Stimulated activated CD4-positive, alpha-beta T cell treated with anti-CD3 and anti-CD28 coated beads, Interleukin-15, amount 100 ng/mL, for 24 hours (primary cell): ENCODE measurements at regions not wholly inside any gene's neighbourhood (a gene's known extent, or its start where the extent isn't known, plus 50 kb on each side); places are given as distances from the start of the nearest gene placed in this dataset.

Experiments
- DNase-seq: peaks from one replicate; pipeline ENCODE4 v3.0.0-alpha.2; 2020

DNA sequence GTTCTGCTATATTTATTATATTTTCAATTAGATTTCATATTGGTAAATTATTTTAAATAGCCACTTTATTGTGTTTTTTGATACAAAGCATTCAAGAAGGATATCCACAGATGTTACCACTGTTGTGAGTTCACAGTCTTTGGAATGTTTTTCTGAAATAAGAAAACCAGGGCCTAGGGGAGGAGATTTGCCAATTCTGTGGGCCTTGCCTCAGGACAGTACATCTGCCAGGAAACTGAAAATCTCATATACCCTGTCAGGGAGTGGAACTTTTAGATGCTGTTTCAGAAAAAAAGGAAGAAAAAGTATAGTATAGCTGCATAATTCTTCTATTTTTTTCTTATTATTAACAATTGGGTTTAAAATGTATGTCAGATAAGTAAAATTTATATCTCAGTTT, 995.9 kb upstream of the ADGRB3 start:
- DNase-seq = no peak

DNA sequence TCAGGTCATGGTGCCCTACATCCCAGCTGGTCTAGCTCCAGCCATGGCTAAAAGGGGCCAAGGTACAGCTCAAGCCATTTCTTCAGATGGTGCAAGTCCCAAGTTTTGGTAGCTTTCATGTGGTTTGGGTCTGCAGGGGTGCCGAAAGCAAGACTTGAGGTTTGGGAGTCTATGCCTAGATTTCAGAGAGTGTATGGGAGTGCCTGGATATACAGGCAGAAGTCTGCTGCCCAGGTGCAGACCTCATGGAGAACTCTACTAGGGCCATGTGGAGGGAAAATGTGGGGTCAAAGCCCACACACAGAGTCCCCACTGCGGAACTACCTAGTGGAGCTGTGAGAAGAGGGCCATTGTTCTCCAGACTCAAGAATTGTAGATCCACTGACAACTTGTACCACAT, 1000.9 kb upstream of the ADGRB3 start:
- no peak for DNase-seq

DNA sequence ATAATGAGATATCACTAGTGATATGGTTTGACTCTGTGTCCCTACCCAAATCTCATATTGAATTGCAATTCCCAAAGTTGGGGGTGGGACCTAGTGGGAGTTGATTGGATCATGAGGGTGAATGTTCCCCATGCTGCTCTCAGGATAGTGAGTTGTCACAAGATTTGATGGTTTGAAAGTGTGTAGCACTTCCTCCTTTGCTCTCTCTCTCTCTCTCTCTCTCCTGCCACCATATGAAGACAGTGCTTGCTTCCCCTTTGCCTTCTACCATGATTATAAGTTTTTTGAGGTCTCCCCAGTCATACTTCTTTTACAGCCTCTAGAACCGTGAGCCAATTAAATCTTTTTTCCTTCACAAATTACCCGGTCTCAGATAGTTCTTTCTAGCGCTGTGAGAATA, 1002.0 kb upstream of the ADGRB3 start:
- DNase-seq = no peak

DNA sequence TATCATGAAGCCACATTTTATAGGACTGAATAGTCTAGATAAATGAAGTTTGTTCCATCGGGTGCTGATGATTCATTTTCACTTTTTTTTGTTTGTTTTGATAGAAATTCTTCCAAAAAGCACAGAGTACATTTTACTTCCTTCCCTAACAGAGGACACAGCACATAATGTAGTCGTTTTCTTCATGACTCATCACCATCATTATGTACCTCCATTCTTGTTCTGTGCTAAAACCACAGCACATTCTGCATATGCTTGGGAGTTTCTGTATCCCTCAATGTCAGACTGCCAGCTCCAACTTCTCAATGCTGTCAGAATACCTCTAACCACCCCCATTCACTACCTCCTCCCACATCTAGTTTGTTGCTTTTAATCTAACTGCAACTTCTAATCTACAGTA, 1004.9 kb upstream of the ADGRB3 start:
- DNase-seq = no peak

DNA sequence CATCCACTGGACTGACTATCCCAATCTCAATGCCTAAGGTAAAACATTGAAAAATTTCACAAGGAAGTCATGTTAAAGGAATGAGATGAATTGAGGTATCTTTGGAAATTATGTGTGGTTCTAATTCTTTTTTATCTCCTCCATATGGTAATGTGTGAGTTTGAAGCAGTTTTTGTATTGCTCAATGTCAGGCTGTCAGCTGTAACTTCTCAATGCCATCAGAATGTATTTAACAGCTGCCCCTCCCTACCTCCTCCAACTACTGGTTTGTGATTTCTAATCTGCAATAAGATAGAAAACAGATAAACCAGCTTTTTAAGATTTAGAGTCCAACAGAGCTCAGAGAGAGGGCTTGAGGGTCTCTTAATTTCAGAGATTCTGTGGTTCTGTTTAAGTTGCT, 1005.8 kb upstream of the ADGRB3 start:
- DNase-seq = no peak

DNA sequence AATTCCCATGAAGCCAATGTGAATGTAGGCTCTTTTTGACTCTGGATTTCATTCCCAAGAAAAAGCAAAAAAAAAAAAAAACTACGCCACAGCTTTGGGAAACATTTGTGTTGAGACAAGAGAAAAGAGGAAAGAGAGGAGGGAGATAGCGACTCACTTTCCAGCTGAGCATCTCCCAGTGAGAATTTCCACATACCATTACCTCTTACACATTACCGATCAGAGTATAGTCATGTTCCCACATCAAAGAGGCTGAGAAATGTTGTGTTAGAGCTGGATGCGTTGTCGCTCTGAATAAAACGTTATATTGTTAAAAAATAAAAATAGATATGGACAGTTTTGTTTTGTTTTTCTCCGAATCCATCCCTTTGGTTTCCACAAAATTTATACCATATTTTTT, 1019.3 kb upstream of the ADGRB3 start:
- DNase-seq = no peak

DNA sequence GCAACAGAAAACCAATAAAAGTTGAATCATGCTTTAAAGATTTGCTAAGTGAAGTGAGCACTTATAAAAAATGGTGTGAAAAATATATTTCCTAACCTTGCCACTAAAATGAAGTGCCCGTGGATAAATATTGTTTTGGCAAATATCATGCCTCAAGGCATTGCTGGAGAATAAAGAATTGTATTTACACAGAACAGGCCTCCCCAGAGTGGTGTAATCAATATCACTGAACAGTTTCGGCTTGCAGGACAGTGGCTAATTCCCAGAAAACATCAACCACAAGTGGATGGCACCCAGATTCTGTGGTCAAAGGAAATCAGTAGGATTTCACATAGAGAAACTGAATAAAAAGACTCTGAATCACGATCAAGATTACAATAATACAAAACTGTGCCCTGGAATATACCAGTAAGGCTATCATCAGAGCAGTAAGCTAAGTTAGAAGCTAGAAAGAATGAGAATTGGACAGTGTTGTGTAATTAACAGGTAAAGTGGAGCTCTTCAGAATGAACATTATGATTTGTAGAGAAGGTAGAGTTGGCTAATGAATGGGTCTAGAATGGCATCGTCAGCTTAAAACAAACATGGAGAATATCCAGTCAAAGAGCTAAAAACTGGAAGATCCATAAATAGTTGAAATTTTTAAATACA, 1026.9 kb upstream of the ADGRB3 start:
- DNase-seq = no peak

DNA sequence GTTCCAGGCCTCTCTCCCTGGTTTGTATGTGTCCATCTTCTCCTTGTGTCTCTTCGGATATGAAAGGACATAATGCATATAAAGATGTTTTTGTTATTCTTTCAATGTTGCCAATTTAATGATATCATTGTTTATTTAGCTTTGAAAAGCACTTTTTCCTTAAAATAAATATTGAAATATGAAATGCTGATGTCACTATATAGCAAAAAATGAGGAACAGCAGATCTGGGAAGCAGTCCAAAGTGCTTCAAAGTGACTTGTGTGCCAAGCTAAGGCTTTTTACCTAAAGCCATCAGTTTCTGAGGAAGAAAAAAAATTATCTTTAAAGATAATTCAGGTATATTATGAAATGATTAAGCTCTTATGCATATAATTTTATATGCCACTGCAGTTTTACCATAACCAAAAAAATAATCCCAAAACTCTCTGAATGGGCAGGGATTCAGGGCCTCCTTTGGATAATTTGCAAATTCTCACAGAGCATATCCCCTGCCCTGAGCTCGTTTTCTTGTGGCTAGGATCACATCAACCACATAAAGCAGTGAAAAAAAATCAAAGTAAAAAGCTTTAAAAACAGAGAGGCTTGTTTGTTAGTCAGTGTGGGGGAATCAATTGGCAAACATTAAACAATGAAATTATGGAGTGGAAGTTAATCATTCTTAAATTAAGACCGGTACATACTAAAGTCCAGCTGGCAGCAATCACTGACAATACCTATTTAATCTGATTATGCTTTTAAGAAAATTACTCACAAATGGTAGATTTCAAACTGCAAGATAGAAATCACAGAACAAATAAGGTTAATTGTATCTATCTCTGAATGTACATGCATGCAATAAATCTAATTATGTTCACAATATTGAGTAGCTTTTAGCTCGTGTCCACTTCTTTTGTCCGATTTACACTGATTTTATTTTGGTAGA, 1027.9 kb upstream of the ADGRB3 start:
- DNase-seq = no peak

DNA sequence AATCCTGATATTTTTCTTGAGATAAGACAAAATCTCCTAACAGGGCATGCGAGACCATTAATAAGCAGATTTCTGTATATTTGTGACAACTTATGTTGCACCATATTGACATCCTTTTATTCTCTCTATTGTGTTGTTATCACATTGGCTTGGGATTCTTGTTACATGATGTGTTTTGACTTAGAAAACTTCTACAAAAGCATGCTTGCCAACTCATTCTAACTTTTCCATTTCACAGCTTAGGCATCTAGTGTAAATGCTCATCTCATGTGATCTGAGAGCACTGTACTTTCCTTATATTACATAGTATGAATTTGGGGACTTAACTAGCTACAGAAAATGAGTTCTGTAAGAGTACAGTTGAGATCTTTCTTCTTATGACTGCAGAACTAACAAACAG, 1040.7 kb upstream of the ADGRB3 start:
- no peak for DNase-seq

DNA sequence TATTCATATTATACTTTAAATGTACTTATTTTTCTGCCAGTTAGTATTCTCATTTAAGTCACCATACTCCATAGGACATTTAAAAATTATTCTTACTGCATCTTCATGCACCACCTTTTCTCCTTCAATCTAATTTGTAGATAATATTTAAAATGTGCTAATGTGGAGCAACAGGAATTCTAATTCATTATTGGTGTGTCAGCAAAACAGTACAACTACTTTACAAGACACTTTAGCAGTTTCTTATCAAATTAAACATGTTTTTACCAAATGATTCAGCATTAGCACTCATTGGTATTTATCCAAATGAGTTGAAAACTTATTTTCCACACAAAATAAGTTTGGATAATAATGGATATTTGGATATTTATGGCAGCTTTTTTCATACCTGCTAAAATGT, 1041.8 kb upstream of the ADGRB3 start:
- no peak for DNase-seq

DNA sequence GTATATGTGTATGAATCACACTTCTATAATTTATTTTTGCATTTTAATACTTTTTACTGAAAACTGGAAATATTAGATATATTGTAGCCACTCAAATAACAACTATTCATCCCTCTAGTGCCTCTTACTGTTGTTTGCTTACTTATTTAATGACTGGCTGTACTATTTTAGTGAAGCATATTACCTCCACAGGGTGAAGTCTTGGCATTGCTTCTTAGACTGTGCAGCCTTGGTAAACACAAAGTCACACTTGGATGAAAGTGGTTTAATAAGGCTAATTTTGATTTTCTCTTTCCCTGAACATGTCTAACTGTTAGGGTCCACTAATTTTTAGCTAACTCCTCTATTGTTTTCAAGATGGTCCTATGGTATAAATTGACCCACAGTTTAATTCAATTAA, 1043.2 kb upstream of the ADGRB3 start:
- DNase-seq = no peak

DNA sequence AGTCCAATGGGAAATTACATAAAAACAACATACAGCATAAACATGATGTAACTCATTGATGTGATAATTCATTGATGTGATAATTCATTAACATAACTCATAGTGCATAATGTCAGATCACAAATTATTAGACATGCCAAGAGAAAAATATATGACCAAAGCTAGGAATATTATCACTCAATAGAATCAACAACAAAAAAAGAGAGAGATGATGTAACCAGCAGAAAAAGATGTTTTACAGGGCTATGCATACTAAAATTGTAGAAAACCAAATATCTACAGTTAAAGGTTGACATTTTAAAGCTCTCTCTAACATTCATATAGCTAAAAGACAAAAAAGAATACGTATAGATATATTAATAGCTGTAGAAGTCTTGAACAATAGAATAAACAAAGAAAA, 1067.2 kb upstream of the ADGRB3 start:
- DNase-seq = no peak

DNA sequence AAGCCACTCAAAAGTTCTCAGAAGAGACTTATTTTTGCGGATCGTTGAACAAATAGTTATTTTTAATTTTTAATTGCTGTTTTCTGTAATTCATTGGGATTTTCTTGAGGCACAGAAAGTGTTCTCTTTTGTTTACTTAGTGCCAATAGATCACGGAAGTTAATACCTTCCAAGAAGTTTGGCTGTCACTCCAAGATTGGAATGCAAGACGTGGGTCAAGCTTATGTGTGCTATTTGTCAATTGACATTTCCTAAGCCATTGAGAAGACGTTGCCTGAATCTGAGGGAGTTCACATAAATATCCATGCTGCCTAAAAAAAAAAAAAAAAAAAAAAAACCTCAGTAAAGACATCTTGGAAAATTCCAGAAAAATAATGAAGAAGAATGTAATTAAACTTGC, 1071.4 kb upstream of the ADGRB3 start:
- DNase-seq = no peak

DNA sequence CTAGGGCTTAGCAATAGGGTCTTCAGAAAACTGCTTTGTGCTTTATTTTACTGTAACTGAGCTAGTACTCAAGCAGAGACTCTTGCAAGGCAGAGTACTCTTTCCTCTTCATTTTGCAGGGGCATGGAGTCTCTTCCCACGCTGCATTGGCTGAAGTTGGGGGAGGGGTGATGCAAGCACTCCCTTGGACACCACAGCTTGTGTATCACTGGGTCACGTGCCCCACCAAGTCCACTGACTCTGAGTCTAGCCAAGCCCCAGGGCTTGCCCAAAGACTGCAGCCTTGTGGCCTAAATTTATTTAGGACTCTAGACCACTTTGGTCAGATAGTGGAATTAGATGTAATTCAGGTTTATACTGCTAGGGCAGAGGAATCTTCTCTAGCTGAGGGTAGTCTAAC, 1075.0 kb upstream of the ADGRB3 start:
- no peak for DNase-seq

DNA sequence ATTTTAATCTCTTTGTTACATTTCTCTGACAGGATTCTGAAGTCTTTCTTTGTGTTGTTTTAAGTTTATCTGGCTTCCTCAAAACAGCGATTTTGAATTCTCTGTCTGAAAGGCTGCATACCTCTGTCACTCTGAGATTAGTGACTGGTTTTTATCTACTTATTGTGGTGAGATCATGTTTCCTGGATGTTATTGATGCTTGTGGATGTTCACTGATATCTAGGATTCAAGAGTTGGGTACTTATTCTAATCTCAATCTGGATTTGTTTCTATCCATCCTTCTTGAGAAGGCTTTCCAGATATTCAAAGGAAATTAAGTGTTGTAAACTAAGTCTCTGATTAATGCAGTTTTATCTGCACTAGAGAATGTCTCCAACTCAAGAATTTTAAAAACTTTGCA, 1076.1 kb upstream of the ADGRB3 start:
- DNase-seq = no peak

DNA sequence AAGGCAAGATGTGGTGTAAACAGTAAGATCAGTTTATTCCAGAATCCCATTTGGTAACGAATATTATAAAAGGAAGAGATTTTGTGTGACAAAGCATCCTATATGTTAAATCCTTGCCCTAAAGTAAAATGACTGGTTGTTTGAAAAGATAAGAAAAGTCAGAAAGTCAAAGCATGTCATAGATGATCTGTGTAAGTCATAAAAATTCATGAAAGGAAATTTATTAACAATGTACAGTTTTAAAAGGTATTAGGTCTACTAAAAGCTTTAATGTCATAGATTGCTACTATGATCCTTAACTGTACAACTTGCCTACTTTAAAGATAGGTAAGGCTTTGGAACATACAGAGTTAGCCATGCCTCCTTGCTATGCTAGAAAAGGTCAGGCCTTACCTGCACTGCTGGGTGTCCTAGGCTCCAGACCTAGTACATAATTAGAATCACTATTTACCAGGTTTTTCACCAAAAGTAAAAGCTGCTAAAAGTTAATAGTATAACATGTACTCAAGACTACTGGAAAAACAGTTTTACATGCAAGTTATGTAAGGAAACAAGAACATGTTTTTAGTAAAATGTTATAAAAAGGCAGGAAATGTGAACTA, 1090.1 kb upstream of the ADGRB3 start:
- DNase-seq = no peak

DNA sequence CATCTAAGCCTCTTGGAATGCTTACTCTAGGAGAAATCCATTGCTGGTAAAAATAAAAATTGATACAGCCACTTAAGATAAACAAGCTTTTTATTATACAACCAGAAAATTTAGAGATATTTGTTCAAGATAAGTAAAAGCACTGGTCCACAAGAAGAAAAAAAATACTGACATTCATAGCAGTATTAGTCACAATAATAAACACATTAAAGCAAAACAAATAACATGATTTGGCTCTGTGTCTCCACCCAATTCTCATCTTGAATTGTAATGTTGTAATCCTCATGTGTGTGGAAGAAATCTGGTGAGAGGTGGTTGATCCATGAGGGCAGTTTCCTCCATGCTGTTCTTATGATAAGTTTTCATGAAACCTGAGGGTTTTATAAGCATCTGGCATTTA, 1093.5 kb upstream of the ADGRB3 start:
- DNase-seq = no peak

DNA sequence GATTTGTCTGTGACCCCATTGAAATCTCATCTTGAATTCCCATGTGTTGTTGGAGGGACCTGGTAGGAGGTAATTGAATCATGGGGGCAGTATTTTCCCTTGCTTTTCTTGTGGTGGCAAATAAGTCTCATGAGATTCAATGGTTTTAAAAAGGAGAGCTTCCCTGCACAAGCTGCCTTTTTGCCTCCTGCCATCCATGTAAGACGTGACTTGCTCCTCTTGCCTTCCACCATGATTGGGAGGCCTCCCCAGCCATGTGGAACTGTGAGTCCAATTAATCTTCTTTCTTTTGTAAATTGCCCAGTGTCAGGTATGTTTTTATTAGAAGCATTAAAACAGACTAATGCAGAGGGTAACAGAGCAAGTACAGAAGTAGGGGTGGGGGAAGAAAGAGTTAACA, 1097.0 kb upstream of the ADGRB3 start:
- no peak for DNase-seq

DNA sequence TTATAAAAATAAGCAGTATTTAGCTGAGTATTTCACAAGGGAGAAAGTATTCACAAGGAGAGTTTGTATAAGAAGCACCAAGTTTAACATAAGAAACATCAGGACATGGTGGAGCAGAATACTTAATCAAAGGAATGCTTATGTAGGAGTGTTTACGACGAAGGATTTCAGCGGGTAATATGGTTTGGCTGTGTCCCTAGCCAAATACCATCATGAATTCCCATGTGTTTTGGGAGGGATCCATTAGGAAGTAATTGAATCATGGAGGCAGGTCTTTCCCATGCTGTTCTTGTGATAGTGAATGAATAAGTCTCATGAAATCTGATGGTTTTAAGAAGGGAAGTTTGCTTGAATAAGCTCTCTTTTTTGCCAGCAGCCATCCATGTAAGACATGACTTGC, 1099.1 kb upstream of the ADGRB3 start:
- DNase-seq = no peak

DNA sequence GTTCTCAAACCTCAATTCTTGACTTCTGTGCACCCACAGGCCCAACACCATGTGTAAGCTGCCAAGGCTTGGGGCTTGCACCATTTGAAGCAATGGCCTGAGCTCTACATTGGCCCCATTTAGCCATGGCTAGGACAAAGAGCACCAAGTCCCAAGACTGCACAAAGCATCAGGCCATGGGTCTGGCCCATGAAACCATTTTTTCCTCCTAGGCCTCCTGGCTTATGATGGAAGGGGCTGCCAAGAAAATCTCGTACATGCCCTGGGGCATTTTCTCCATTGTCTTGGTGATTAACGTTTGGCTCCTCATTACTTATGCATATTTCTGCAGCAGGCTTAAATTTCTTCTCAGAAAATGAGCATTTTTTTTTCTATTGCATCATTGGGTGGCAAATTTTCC, 1128.7 kb upstream of the ADGRB3 start:
- DNase-seq = no peak

DNA sequence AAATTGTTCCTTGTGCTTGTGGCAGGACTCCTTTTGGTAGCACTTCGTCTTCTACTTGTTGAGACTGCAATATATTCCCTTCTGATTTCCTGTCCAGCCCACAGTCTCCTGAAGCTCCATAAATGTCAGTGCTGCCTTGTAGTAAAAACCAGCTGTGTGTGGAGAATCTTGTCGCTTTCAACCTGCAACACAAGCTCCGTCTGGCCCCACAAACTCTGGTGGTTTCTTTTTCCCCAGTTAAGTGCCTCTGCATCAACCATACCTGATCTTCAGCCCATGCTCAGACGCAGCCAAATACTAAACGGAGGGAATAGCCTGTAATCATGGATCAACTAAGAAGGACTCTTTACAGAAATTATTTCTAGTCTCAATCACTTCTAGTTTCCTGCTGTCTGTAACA, 1133.3 kb upstream of the ADGRB3 start:
- DNase-seq = no peak

DNA sequence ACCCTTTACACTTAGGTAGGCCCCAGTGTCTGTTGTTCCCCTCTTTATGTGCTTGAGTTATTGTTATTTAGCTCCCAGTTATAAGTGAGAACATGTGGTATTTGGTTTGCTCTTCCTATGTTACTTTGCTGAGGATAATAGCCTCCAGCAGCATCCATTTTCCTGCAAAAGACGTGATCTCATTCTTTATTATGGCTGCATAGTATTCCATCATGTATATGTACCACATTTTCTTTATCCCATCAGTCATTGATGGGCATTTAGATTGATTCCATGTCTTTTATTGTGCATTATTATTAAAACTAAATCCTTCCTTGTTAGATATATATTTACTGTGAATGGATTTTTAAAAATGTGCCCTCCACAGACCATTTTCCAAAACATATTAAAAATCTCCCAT, 1137.3 kb upstream of the ADGRB3 start:
- DNase-seq = no peak

DNA sequence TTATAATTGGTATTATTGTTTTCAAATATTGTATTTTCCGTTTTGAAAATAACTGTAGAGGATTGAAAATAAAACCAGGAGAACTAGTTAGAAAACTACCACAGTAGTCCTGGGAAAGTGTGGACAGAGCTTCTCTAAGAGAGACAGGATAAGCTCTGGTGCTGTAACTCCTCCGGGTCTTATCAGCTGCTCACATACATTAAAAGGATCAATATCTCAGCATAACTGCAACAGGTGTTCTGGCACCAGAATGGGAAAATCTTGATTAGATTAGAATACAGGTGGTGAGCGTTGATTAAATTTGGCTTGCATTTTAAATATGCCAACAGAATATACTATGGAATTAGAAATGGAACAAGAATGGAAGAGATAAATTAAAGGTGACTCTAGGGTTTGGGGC, 1138.9 kb upstream of the ADGRB3 start:
- no peak for DNase-seq

DNA sequence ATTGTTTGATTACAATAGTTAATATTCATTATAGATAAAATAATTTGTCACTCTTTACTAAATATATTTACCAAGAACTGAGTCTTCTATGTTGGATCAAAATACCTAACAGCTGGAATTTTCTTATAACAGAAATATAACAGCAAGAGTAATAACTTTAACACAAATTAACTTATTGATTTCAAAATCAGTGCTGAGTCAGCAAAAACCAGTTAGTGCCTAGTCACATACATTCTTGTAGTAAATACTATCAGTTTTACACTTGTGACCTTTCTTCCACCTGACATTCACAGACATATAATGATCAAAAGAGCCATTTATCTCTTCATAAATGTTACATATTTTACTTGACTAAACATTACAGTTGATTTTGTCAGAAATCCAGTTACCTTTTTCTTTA, 1141.4 kb upstream of the ADGRB3 start:
- DNase-seq = no peak
